Activated CD8-positive, alpha-beta T cell treated with anti-CD3 and anti-CD28 coated beads for 36 hours (primary cell): ENCODE measurements at regions not wholly inside any gene's neighbourhood (a gene's known extent, or its start where the extent isn't known, plus 50 kb on each side); places are given as distances from the start of the nearest gene placed in this dataset.

Experiments used
- ATAC-seq: fragments of 200-7000 bp; cut with Tn5 transposase; one replicate; pipeline ENCODE4 v1.10.0; 2021; ENCODE audit warnings: mild to moderate bottlenecking, moderate library complexity
- CTCF ChIA-PET: fragments of 350-600 bp; sonication (Branson Sonifier 250); formaldehyde crosslinking; loops from one replicate; lab custom pipeline; 2021; ENCODE audit warnings: antibody characterized with exemption; lab: Charles Lee
- POLR2A ChIA-PET: fragments of 350-600 bp; sonication (Branson Sonifier 250); formaldehyde crosslinking; loops from one replicate; lab custom pipeline; 2021; ENCODE audit warnings: antibody characterized with exemption; lab: Charles Lee
- DNase-seq: peaks from one replicate; pipeline ENCODE4 v3.0.0-alpha.2; 2020
- H3K27ac Mint-ChIP-seq: one replicate; pipeline ENCODE4 v1.8.0; 2021; ENCODE audit warnings: mild to moderate bottlenecking, mixed read lengths
- H3K27me3 Mint-ChIP-seq: one replicate; pipeline ENCODE4 v1.8.0; 2021; ENCODE audit warnings: mixed read lengths
- H3K36me3 Mint-ChIP-seq: one replicate; pipeline ENCODE4 v1.8.0; 2021; ENCODE audit warnings: low read depth, mixed read lengths
- H3K4me1 Mint-ChIP-seq: one replicate; pipeline ENCODE4 v1.8.0; 2021; ENCODE audit warnings: low read depth, mixed read lengths
- H3K4me3 Mint-ChIP-seq: one replicate; pipeline ENCODE4 v1.8.0; 2021; ENCODE audit warnings: mild to moderate bottlenecking, moderate library complexity, mixed read lengths
- H3K9me3 Mint-ChIP-seq: one replicate; pipeline ENCODE4 v1.8.0; 2021; ENCODE audit warnings: mixed read lengths
- CTCF ChIP-seq: fragments of 200-600 bp; IDR thresholded peaks from one replicate; pipeline ENCODE4 v1.8.0; 2022; ENCODE audit warnings: antibody characterized with exemption, mild to moderate bottlenecking
- intact Hi-C: fragments of 100-400 bp; cut with micrococcal nuclease; formaldehyde crosslinking; loops from one replicate; pipeline ENCODE4 v1.10.0; 2022

DNA sequence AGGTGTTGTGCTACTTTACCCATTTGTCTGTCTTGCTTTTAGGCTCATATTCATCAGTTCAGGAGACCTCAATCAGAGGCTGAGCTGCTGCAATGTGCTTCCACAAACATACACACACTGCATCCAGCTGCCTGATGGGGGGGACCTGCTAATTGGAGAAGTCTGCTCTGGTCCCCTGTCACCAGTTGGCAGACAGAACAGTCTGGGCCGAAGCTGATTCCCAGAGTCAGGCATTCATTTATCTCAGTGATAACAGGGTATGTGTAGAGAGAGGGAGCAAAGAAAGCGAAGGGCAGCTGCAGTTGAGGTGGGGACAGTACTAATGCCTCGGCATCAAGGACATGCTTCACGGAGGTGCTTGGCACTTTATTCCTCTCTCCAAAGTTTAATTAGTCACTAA is 584.3 kb upstream of the PIK3C3 start:
- Mint-ChIP-seq H3K4me3 (no peak overlapping the region), H3K36me3 (no peaks in the 10 kb centered on the region), H3K4me1 (no peaks in the 10 kb centered on the region), H3K9me3 (no peaks in the 10 kb centered on the region), H3K27me3 (no peaks in the 10 kb centered on the region), H3K27ac (no peak overlapping the region)
- POLR2A ChIA-PET = no interaction called here
- intact Hi-C loops = no loop called here
- no peak for DNase-seq
- no peak for ATAC-seq
- TF ChIP-seq CTCF = no peak
- CTCF ChIA-PET = no interaction called here

DNA sequence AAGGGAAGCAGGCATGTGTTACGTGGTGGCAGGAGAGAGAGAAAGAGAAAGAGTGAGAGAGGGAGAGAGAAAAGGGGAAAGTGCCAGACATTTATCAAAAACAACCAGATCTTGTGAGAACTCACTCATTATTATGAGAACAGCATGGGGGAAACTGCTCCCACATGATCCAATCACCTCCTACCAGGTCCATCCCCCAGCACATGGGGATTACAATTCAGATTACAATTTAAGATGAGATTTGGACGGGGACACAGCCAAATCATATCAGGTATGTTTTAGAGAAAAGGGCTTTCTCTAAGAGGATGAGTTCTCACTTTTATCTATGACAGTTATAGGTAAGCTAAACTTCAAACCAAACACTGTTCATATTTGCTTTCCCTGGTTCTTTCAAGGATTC is 597.3 kb upstream of the PIK3C3 start:
- ChIA-PET CTCF (no interaction called here), POLR2A (no interaction called here)
- TF ChIP-seq CTCF = no peak
- Mint-ChIP-seq H3K9me3 (peaks cover 8% of the 10 kb centered on the region), H3K27me3 (no peaks in the 10 kb centered on the region), H3K27ac (no peak overlapping the region), H3K4me3 (no peak overlapping the region), H3K36me3 (no peaks in the 10 kb centered on the region), H3K4me1 (no peaks in the 10 kb centered on the region)
- no peak for DNase-seq
- intact Hi-C loops = no loop called here
- ATAC-seq = no peak

GRCh38 chr18:41353777-41354528 is 601.1 kb upstream of the PIK3C3 start:
- H3K36me3 Mint-ChIP-seq = no peaks in the 10 kb centered on the region
- intact Hi-C loops = no loop called here
- CTCF ChIA-PET = no interaction called here
- no peaks in the 10 kb centered on the region for H3K27me3 Mint-ChIP-seq
- POLR2A ChIA-PET = no interaction called here
- H3K4me3 Mint-ChIP-seq = no peak overlapping the region
- no peak overlapping the region for H3K27ac Mint-ChIP-seq
- TF ChIP-seq CTCF = no peak
- ATAC-seq (no peak), DNase-seq (no peak)
- H3K9me3 Mint-ChIP-seq = peaks cover 4% of the 10 kb centered on the region
- no peaks in the 10 kb centered on the region for H3K4me1 Mint-ChIP-seq

GRCh38 chr18:41351430-41351829 is 603.6 kb upstream of the PIK3C3 start:
- no peak for TF ChIP-seq CTCF
- ChIA-PET CTCF (no interaction called here), POLR2A (no interaction called here)
- no peak overlapping the region for H3K4me3 Mint-ChIP-seq
- no peaks in the 10 kb centered on the region for H3K36me3 Mint-ChIP-seq
- DNase-seq = no peak
- no peaks in the 10 kb centered on the region for H3K27me3 Mint-ChIP-seq
- intact Hi-C loops = no loop called here
- H3K9me3 Mint-ChIP-seq = no peaks in the 10 kb centered on the region
- ATAC-seq = no peak
- no peaks in the 10 kb centered on the region for H3K4me1 Mint-ChIP-seq
- no peak overlapping the region for H3K27ac Mint-ChIP-seq

DNA sequence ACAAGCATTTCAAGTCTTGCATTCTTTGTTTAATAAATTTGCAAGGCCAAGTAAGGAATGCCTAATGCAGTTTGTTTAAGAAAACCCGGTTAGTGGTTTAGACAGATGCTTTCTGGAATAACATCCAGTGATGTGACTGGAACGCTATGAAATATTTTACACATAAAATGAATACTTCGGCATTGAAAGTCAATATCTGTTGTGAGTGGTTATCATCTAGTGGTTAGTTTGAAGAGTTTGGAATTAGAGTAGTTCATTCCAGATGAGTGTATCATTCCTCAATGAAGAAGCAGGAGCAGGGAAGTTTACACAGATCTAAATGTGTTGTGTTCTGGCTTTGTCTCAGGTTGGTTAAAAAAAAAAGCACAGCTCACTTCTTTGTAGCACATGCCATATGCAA is 608.0 kb upstream of the PIK3C3 start:
- ChIA-PET POLR2A (interaction anchor here (0.7 kb wide), 1 partner anchor 608 kb away, joined by 3 read pairs; the partner anchor contains the start of gene PIK3C3), CTCF (no interaction called here)
- TF ChIP-seq CTCF = no peak
- ATAC-seq (no peak), DNase-seq (no peak)
- Mint-ChIP-seq H3K4me1 (no peaks in the 10 kb centered on the region), H3K27ac (no peak overlapping the region), H3K36me3 (no peaks in the 10 kb centered on the region), H3K4me3 (no peak overlapping the region), H3K9me3 (peaks cover 5% of the 10 kb centered on the region), H3K27me3 (no peaks in the 10 kb centered on the region)
- intact Hi-C loops = no loop called here
